Ishikawa (cell line): ENCODE measurements at regions not wholly inside any gene's neighbourhood (a gene's known extent, or its start where the extent isn't known, plus 50 kb on each side); places are given as distances from the start of the nearest gene placed in this dataset.

Source experiments
- CEBPB ChIP-seq: IDR thresholded peaks from 2 replicates; pipeline ENCODE4 v1.6.1; 2012
- CREB1 ChIP-seq: IDR thresholded peaks from 2 replicates; pipeline ENCODE4 v1.6.1; 2012; ENCODE audit warnings: low read depth
- EGR1 ChIP-seq: IDR thresholded peaks from 2 replicates; pipeline ENCODE4 v1.6.1; 2012
- EP300 ChIP-seq: IDR thresholded peaks from 2 replicates; pipeline ENCODE4 v1.6.1; 2012; ENCODE audit warnings: borderline replicate concordance
- FOXM1 ChIP-seq: IDR thresholded peaks from 2 replicates; pipeline ENCODE4 v1.6.1; 2012; ENCODE audit warnings: low read depth, borderline replicate concordance
- NFIC ChIP-seq: IDR thresholded peaks from 2 replicates; pipeline ENCODE4 v1.6.1; 2012
- RAD21 ChIP-seq: IDR thresholded peaks from 2 replicates; pipeline ENCODE4 v1.6.1; 2012; ENCODE audit warnings: low read depth
- TAF1 ChIP-seq: IDR thresholded peaks from 2 replicates; pipeline ENCODE4 v1.6.1; 2012; ENCODE audit warnings: low read depth, mild to moderate bottlenecking
- TCF12 ChIP-seq: IDR thresholded peaks from 2 replicates; pipeline ENCODE4 v1.6.1; 2012; ENCODE audit warnings: low read depth
- TEAD4 ChIP-seq: IDR thresholded peaks from 2 replicates; pipeline ENCODE4 v1.6.1; 2012
- YY1 ChIP-seq: IDR thresholded peaks from 2 replicates; pipeline ENCODE4 v1.6.1; 2012; ENCODE audit warnings: low read depth
- ZBTB7A ChIP-seq: IDR thresholded peaks from 2 replicates; pipeline ENCODE4 v1.6.1; 2012; ENCODE audit warnings: low read depth
- TF ChIP-seq, protein P1 (sequence below): IDR thresholded peaks from 2 replicates; pipeline ENCODE4 v1.6.1; 2012; ENCODE audit warnings: low read depth, mild to moderate bottlenecking
- TF ChIP-seq, protein P2 (sequence below): IDR thresholded peaks from 2 replicates; pipeline ENCODE4 v1.6.1; 2012
- TF ChIP-seq, protein P3 (sequence below): IDR thresholded peaks from 2 replicates; pipeline ENCODE4 v1.6.1; 2012

DNA sequence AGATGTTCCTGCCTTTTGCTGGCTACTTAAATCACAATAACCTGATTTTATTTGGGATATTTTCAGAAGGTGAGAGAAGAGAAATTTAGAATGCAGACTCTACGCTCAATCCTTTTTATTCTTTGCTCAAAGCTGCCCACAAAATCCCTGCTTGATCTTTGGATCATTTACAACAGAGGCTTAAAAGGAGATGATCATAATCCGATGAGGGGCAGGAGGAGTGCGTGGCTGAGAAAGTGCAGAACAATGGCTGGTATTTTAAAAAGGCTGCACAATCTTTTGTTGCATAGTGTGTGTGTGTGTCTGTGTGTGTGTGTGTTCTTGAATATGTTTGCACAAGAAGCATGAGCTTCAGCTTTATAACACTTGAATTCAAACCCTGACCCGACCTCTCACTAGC, 256.3 kb upstream of the MYT1L start:
- no peak for TF ChIP-seq RAD21
- TF ChIP-seq NFIC: no peak
- TF ChIP-seq FOXM1: no peak
- TF ChIP-seq CREB1: no peak
- TF ChIP-seq CEBPB: no peak
- no peak for TF ChIP-seq TEAD4
- TF ChIP-seq YY1: no peak
- no peak for TF ChIP-seq TCF12
- no peak for TF ChIP-seq EGR1
- TF ChIP-seq ZBTB7A: no peak
- no peak for TF ChIP-seq TAF1
- TF ChIP-seq, protein P1, sequence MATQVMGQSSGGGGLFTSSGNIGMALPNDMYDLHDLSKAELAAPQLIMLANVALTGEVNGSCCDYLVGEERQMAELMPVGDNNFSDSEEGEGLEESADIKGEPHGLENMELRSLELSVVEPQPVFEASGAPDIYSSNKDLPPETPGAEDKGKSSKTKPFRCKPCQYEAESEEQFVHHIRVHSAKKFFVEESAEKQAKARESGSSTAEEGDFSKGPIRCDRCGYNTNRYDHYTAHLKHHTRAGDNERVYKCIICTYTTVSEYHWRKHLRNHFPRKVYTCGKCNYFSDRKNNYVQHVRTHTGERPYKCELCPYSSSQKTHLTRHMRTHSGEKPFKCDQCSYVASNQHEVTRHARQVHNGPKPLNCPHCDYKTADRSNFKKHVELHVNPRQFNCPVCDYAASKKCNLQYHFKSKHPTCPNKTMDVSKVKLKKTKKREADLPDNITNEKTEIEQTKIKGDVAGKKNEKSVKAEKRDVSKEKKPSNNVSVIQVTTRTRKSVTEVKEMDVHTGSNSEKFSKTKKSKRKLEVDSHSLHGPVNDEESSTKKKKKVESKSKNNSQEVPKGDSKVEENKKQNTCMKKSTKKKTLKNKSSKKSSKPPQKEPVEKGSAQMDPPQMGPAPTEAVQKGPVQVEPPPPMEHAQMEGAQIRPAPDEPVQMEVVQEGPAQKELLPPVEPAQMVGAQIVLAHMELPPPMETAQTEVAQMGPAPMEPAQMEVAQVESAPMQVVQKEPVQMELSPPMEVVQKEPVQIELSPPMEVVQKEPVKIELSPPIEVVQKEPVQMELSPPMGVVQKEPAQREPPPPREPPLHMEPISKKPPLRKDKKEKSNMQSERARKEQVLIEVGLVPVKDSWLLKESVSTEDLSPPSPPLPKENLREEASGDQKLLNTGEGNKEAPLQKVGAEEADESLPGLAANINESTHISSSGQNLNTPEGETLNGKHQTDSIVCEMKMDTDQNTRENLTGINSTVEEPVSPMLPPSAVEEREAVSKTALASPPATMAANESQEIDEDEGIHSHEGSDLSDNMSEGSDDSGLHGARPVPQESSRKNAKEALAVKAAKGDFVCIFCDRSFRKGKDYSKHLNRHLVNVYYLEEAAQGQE: no peak
- TF ChIP-seq EP300: no peak

DNA sequence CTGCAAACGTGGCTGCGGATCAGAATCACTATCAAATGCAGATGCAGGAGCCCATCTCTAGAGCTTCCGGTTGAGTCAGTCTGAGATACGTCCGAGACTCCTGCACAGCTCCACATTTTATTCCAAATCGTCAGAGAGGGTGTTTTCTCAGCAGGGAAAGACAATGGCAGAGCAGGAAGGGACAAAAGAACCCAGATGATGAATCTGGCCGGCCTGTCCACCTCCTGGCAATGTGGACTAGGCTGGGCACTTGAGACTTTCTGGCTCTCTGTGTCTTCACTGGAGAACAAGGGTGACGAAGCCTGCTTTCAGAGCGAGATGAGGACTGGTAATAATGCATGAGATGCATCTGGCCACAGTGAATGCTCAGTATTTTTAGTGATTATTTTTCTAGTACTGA, 255.9 kb upstream of the MYT1L start:
- TF ChIP-seq EP300 (no peak), YY1 (no peak), ZBTB7A (no peak), TAF1 (no peak), TCF12 (no peak), CEBPB (no peak), EGR1 (no peak), TEAD4 (no peak), NFIC (no peak), RAD21 (no peak), CREB1 (no peak), FOXM1 (no peak)
- TF ChIP-seq, protein P1: no peak
- TF ChIP-seq, protein P2, sequence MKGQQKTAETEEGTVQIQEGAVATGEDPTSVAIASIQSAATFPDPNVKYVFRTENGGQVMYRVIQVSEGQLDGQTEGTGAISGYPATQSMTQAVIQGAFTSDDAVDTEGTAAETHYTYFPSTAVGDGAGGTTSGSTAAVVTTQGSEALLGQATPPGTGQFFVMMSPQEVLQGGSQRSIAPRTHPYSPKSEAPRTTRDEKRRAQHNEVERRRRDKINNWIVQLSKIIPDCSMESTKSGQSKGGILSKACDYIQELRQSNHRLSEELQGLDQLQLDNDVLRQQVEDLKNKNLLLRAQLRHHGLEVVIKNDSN: no peak
- TF ChIP-seq, protein P3, sequence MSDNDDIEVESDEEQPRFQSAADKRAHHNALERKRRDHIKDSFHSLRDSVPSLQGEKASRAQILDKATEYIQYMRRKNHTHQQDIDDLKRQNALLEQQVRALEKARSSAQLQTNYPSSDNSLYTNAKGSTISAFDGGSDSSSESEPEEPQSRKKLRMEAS: no peak

DNA sequence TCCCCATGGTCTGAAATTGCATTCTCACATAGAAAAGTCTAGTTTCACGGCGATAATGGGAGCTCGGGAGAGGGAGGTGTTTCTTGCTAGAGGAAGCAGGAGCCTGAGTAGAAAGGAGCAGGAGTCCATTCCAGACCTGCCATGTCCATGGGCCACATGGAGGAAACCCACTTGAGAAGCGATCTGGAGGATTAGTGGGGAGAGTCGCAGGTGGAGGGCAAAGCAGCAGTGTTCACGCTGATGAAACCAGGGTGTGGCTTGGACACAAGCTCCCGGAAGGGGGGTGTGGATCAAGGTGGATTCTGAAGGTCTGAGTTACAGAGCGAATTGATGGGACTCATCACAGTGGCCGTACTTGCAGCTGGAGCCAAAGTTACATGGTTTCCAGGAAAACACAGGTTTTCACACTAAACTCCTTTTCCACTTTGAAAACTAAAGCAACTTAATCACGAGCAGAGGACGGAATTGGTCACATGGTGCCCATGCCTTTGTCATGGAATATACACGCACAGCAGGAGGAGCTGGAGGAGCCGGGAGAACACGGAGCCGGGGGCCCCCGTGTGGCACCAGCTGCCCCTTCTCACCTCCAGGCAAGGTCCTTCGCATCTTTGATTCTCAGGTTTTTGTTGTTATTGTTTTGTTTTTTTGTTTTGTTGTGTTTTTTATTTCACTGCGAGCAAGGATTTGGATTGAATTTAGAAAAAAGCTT, 255.1 kb upstream of the MYT1L start:
- no peak for TF ChIP-seq CREB1
- TF ChIP-seq, protein P2: no peak
- no peak for TF ChIP-seq FOXM1
- TF ChIP-seq EP300: no peak
- TF ChIP-seq EGR1: no peak
- no peak for TF ChIP-seq TEAD4
- TF ChIP-seq ZBTB7A: no peak
- TF ChIP-seq, protein P3: no peak
- no peak for TF ChIP-seq CEBPB
- TF ChIP-seq YY1: no peak
- no peak for TF ChIP-seq TCF12
- TF ChIP-seq, protein P1: no peak
- TF ChIP-seq RAD21: no peak
- no peak for TF ChIP-seq NFIC
- no peak for TF ChIP-seq TAF1

DNA sequence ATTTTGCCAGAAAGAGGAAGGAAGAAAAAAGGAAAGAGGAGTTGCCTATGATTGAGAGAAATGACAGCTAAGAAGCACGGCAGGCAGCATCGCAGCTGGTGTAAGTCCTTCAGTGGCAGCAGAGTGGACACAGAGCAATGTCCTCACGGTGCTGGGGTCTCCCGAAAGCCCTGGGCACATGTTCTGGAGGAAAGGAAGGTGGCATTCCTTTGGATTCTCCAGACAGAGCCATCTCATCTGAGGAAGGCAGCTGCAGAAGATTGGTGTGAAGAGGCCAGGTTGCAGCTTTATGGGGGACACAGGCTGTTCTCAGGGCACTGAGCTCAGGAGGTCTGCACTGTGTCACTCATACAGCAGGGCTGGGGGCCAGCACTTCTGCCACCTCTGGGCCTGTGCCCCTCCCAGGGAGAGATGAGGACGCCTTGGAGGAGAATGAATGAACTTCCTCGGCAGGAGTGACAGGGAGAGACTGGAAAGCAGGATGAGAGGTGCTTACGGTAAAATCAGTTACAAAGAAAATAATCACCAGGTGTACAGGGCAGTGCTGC, 252.0 kb upstream of the MYT1L start:
- TF ChIP-seq ZBTB7A (no peak), EGR1 (no peak), TEAD4 (no peak), YY1 (no peak), NFIC (no peak), TAF1 (no peak), RAD21 (no peak), FOXM1 (no peak), TCF12 (no peak), EP300 (no peak), CEBPB (no peak)
- TF ChIP-seq, protein P3: no peak
